GM23338 (cell line): ENCODE measurements at regions not wholly inside any gene's neighbourhood (a gene's known extent, or its start where the extent isn't known, plus 50 kb on each side); places are given as distances from the start of the nearest gene placed in this dataset.

Source experiments
- ATAC-seq: fragments of 200-7000 bp; cut with Tn5 transposase; 3 replicates; pipeline ENCODE4 v1.9.1; 2020
- DNase-seq: peaks from one replicate; pipeline ENCODE4 v3.0.0-alpha.2; 2015; ENCODE audit warnings: low spot score
- H2AFZ ChIP-seq: fragments of 200-600 bp; sonication (generic); 2 replicates; pipeline ENCODE4 v1.8.0; 2016; ENCODE audit warnings: antibody characterized with exemption, mild to moderate bottlenecking, moderate library complexity
- H3F3A ChIP-seq: fragments of 200-600 bp; sonication (generic); replicated peaks from 2 replicates; pipeline ENCODE4 v1.8.0; 2017; ENCODE audit warnings: antibody characterized with exemption, mixed run types, low read depth
- H3K27ac ChIP-seq: fragments of 200-600 bp; sonication (generic); 2 replicates; pipeline ENCODE4 v1.6.1; 2016; ENCODE audit warnings: low read depth
- H3K27me3 ChIP-seq: fragments of 200-600 bp; sonication (generic); 2 replicates; pipeline ENCODE4 v1.8.0; 2016; ENCODE audit warnings: mild to moderate bottlenecking, mixed run types, moderate library complexity; ENCODE audit not compliant: insufficient read depth
- H3K36me3 ChIP-seq: fragments of 200-600 bp; sonication (generic); 2 replicates; pipeline ENCODE4 v1.8.0; 2016; ENCODE audit warnings: mild to moderate bottlenecking; ENCODE audit not compliant: insufficient read depth
- H3K4me1 ChIP-seq: fragments of 200-600 bp; sonication (generic); 2 replicates; pipeline ENCODE4 v1.8.0; 2016; ENCODE audit warnings: mild to moderate bottlenecking, moderate library complexity; ENCODE audit not compliant: insufficient read depth
- H3K4me2 ChIP-seq: fragments of 200-600 bp; sonication (generic); 2 replicates; pipeline ENCODE4 v1.7.1; 2017; ENCODE audit warnings: mixed run types
- H3K4me3 ChIP-seq: fragments of 200-600 bp; sonication (generic); 2 replicates; pipeline ENCODE4 v1.6.1; 2016; ENCODE audit warnings: mixed run types
- H3K79me2 ChIP-seq: fragments of 200-600 bp; sonication (generic); replicated peaks from 2 replicates; pipeline ENCODE4 v1.8.0; 2017; ENCODE audit warnings: mild to moderate bottlenecking; ENCODE audit not compliant: insufficient read depth
- H3K9me2 ChIP-seq: fragments of 200-600 bp; sonication (generic); 2 replicates; pipeline ENCODE4 v1.8.0; 2017; ENCODE audit not compliant: insufficient read depth
- H4K20me1 ChIP-seq: fragments of 200-600 bp; sonication (generic); replicated peaks from 2 replicates; pipeline ENCODE4 v1.8.0; 2017; ENCODE audit warnings: mild to moderate bottlenecking; ENCODE audit not compliant: insufficient read depth
- H3K27ac Mint-ChIP-seq: 2 replicates; pipeline ENCODE4 v1.8.0; 2020; ENCODE audit warnings: inconsistent platforms, mild to moderate bottlenecking, moderate library complexity, mixed read lengths
- H3K27me3 Mint-ChIP-seq: 3 replicates; pipeline ENCODE4 v1.8.0; 2022; ENCODE audit warnings: low read depth, mild to moderate bottlenecking, moderate library complexity, mixed read lengths, inconsistent platforms; ENCODE audit not compliant: insufficient read depth, poor library complexity
- H3K36me3 Mint-ChIP-seq: 3 replicates; pipeline ENCODE4 v1.8.0; 2021; ENCODE audit warnings: low read depth, mild to moderate bottlenecking, inconsistent platforms, moderate library complexity, mixed read lengths
- H3K4me1 Mint-ChIP-seq: 3 replicates; pipeline ENCODE4 v1.8.0; 2020; ENCODE audit warnings: mild to moderate bottlenecking, inconsistent platforms, mixed read lengths
- H3K4me3 Mint-ChIP-seq: 3 replicates; pipeline ENCODE4 v1.8.0; 2021; ENCODE audit warnings: moderate library complexity, mild to moderate bottlenecking, inconsistent platforms, mixed read lengths
- H3K9me3 Mint-ChIP-seq: 3 replicates; pipeline ENCODE4 v1.8.0; 2020; ENCODE audit warnings: moderate library complexity, mild to moderate bottlenecking, inconsistent platforms, mixed read lengths
- CREB1 ChIP-seq: fragments of 250-450 bp; sonication (Bioruptor Pico); IDR thresholded peaks from 2 replicates; pipeline ENCODE4 v1.5.0; 2020; ENCODE audit warnings: low read depth, mild to moderate bottlenecking, moderate library complexity
- CTCF ChIP-seq, 2 experiments: fragments of 200-600 bp in 1 of 2; sonication (generic) in 1 of 2; conservative IDR thresholded peaks; 2 replicates each; pipeline versions ENCODE4 v1.5.1 to v1.6.1; 2016 to 2017; ENCODE audit warnings: antibody characterized with exemption in 2 of 2, low read depth in 2 of 2, mild to moderate bottlenecking in 2 of 2, moderate library complexity in 1 of 2
- ETS1 ChIP-seq: IDR thresholded peaks from 2 replicates; pipeline ENCODE4 v1.6.1; 2016; ENCODE audit warnings: antibody characterized with exemption
- EZH2 ChIP-seq: fragments of 200-600 bp; sonication (generic); IDR thresholded peaks from one replicate; pipeline ENCODE4 v1.8.0; 2017; ENCODE audit warnings: antibody characterized with exemption, mild to moderate bottlenecking, low read depth; ENCODE audit not compliant: unreplicated experiment
- EZH2phosphoT487 ChIP-seq: fragments of 200-600 bp; sonication (generic); IDR thresholded peaks from one replicate; pipeline ENCODE4 v1.8.1; 2018; ENCODE audit warnings: antibody characterized with exemption; ENCODE audit not compliant: unreplicated experiment
- JUNB ChIP-seq: IDR thresholded peaks from one replicate; pipeline ENCODE4 v1.6.1; 2016; ENCODE audit warnings: antibody characterized with exemption; ENCODE audit not compliant: unreplicated experiment
- NANOG ChIP-seq: IDR thresholded peaks from 2 replicates; pipeline ENCODE4 v1.6.1; 2016; ENCODE audit warnings: antibody characterized with exemption, borderline replicate concordance
- POLR2AphosphoS5 ChIP-seq: IDR thresholded peaks from 2 replicates; pipeline ENCODE4 v1.6.1; 2016; ENCODE audit warnings: antibody characterized with exemption, low read depth
- STAT1 ChIP-seq: IDR thresholded peaks from one replicate; pipeline ENCODE4 v1.6.1; 2016; ENCODE audit warnings: antibody characterized with exemption; ENCODE audit not compliant: unreplicated experiment
- ZNF114 ChIP-seq: fragments of 250-450 bp; sonication (Bioruptor Pico); IDR thresholded peaks from 2 replicates; pipeline ENCODE4 v1.5.0; 2020; ENCODE audit warnings: mild to moderate bottlenecking, moderate library complexity
- ZNF462 ChIP-seq: fragments of 250-450 bp; sonication (Bioruptor Pico); IDR thresholded peaks from 2 replicates; pipeline ENCODE4 v1.5.0; 2020; ENCODE audit warnings: mild to moderate bottlenecking, moderate library complexity

- TF ChIP-seq ZNF462 (CRISPR knock-in tag) (no peak), ETS1 (no peak), EZH2phosphoT487 (no peak), STAT1 (no peak), POLR2AphosphoS5 (no peak), CREB1 (no peak), ZNF114 (CRISPR knock-in tag) (no peak), NANOG (no peak), JUNB (no peak), EZH2 (no peak)
Observed at GRCh38 chr1:229815076-229815475, 189.0 kb downstream of the URB2 start (continued).

- peaks cover 15% of the 10 kb centered on the region; the same call in 1 of the 2 replicates for H3K36me3 ChIP-seq
- H3K9me2 ChIP-seq = 0 out of 2 replicates have a peak, but pooled peaks cover 10% of the 10 kb centered on the region
- peaks cover 2% of the 10 kb centered on the region for H3K27me3 Mint-ChIP-seq
- H3F3A ChIP-seq = no peaks in the 10 kb centered on the region
- peak overlapping the region; percentile 6; the same call in 1 of the 2 replicates for H2AFZ ChIP-seq
- no peak overlapping the region for H3K4me2 ChIP-seq
- DNase-seq = no peak
- H4K20me1 ChIP-seq = no peaks in the 10 kb centered on the region
- H3K4me1 ChIP-seq = peaks cover 3% of the 10 kb centered on the region; the same call in 1 of the 2 replicates
- no peak overlapping the region for H3K4me3 ChIP-seq
- no peak overlapping the region for H3K4me3 Mint-ChIP-seq
- no peak overlapping the region for H3K27ac Mint-ChIP-seq
- no peak for ATAC-seq
- H3K27me3 ChIP-seq = no peaks in the 10 kb centered on the region
- peaks cover 14% of the 10 kb centered on the region for H3K4me1 Mint-ChIP-seq
- H3K36me3 Mint-ChIP-seq = peaks cover 7% of the 10 kb centered on the region; the same call in 1 of the 3 replicates
- no peak overlapping the region for H3K27ac ChIP-seq
- H3K79me2 ChIP-seq = no peaks in the 10 kb centered on the region
- H3K9me3 Mint-ChIP-seq = peaks cover 21% of the 10 kb centered on the region
- no peak for TF ChIP-seq CTCF (conservative IDR thresholded peaks at IDR 0.05; ENCODE audit: low read depth in 2 of 2)
- TF ChIP-seq ETS1 = no peak
Observed at GRCh38 chr1:229815961-229816360, 189.9 kb downstream of the URB2 start.
